ENCODE measurements at regions not wholly inside any gene's neighbourhood (a gene's known extent, or its start where the extent isn't known, plus 50 kb on each side); places are given as distances from the start of the nearest gene placed in this dataset.

- DNase-seq (ENCODE audit: low read depth) = no peak
Measured at GRCh38 chr18:78566720-78567119, 412.9 kb upstream of the SALL3 start.

GRCh38 chr18:78571063-78571785 lies 408.4 kb upstream of the SALL3 start:
- DNase-seq (ENCODE audit: low read depth) = no peak

- DNase-seq (ENCODE audit: low read depth) = no peak
Measured at GRCh38 chr18:78571831-78572347, 407.7 kb upstream of the SALL3 start.

- no peak for DNase-seq (ENCODE audit: low read depth)
Measured at GRCh38 chr18:78573773-78574172, 405.8 kb upstream of the SALL3 start.

- DNase-seq (ENCODE audit: low read depth) = no peak
Measured at GRCh38 chr18:78576967-78577366, 402.7 kb upstream of the SALL3 start.

- DNase-seq (ENCODE audit: low read depth) = no peak
Measured at GRCh38 chr18:78579449-78579848, 400.2 kb upstream of the SALL3 start.

GRCh38 chr18:78579854-78580577 lies 399.6 kb upstream of the SALL3 start:
- DNase-seq (ENCODE audit: low read depth) = no peak

- DNase-seq (ENCODE audit: low read depth) = no peak
Measured at GRCh38 chr18:78580835-78581339, 398.7 kb upstream of the SALL3 start.

- no peak for DNase-seq (ENCODE audit: low read depth)
Measured at GRCh38 chr18:78582181-78582709, 397.4 kb upstream of the SALL3 start.

GRCh38 chr18:78582898-78583738 lies 396.5 kb upstream of the SALL3 start:
- no peak for DNase-seq (ENCODE audit: low read depth)

GRCh38 chr18:78583739-78584458 lies 395.7 kb upstream of the SALL3 start:
- DNase-seq (ENCODE audit: low read depth) = no peak

GRCh38 chr18:78584459-78585022 lies 395.1 kb upstream of the SALL3 start:
- DNase-seq (ENCODE audit: low read depth) = no peak

GRCh38 chr18:78586586-78586985 lies 393.0 kb upstream of the SALL3 start:
- DNase-seq (ENCODE audit: low read depth) = no peak

- DNase-seq (ENCODE audit: low read depth) = no peak
Measured at GRCh38 chr18:78587096-78587495, 392.5 kb upstream of the SALL3 start.

- DNase-seq (ENCODE audit: low read depth) = no peak
Measured at GRCh38 chr18:78587626-78588600, 391.7 kb upstream of the SALL3 start.

GRCh38 chr18:78589916-78590437 lies 389.6 kb upstream of the SALL3 start:
- no peak for DNase-seq (ENCODE audit: low read depth)

- DNase-seq (ENCODE audit: low read depth) = no peak
Measured at GRCh38 chr18:78595453-78595852, 384.2 kb upstream of the SALL3 start.

- no peak for DNase-seq (ENCODE audit: low read depth)
Measured at GRCh38 chr18:78595924-78596573, 383.6 kb upstream of the SALL3 start.

GRCh38 chr18:78596794-78597345 lies 382.7 kb upstream of the SALL3 start:
- no peak for DNase-seq (ENCODE audit: low read depth)

All from amniotic epithelial cell (primary cell).